Body of pancreas (tissue), 4 donors: ENCODE measurements at regions not wholly inside any gene's neighbourhood (a gene's known extent, or its start where the extent isn't known, plus 50 kb on each side); places are given as distances from the start of the nearest gene placed in this dataset.

Experiments used
- POLR2A ChIP-seq, 3 donors: fragments of 450-650 bp; IDR thresholded peaks; one replicate each; pipeline ENCODE4 v1.6.1; 2016; ENCODE audit warnings: antibody characterized with exemption in 3 of 3, mild to moderate bottlenecking in 2 of 3
- TF ChIP-seq, protein P1 (sequence below), 7 experiments: fragments of 450-650 bp in 4 of 7; fragments of 200-600 bp in 3 of 7; sonication (generic) in 3 of 7; IDR thresholded peaks; one replicate each; pipeline ENCODE4 v1.5.1; 2016 to 2019; ENCODE audit warnings: antibody characterized with exemption in 7 of 7

DNA sequence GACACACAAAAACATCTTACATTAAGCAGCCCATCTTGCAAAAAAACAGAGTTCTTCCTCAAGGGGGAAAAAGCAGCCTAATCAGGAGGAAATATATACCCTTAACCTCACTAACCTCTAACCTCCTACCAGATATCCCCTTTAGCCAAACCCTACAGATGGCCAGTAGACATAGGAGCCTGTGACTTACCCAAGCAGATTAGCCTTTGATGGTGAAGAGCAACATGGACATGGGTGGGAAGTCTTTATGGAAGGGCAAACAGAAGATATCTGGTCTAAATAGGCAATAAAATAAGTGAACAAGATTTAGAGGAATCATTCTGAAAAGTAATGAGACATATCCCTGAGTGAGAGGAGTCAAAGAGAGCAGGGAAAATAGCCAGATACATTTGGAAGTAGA is 119.4 kb upstream of the ARPP21 start:
- TF ChIP-seq, protein P1, sequence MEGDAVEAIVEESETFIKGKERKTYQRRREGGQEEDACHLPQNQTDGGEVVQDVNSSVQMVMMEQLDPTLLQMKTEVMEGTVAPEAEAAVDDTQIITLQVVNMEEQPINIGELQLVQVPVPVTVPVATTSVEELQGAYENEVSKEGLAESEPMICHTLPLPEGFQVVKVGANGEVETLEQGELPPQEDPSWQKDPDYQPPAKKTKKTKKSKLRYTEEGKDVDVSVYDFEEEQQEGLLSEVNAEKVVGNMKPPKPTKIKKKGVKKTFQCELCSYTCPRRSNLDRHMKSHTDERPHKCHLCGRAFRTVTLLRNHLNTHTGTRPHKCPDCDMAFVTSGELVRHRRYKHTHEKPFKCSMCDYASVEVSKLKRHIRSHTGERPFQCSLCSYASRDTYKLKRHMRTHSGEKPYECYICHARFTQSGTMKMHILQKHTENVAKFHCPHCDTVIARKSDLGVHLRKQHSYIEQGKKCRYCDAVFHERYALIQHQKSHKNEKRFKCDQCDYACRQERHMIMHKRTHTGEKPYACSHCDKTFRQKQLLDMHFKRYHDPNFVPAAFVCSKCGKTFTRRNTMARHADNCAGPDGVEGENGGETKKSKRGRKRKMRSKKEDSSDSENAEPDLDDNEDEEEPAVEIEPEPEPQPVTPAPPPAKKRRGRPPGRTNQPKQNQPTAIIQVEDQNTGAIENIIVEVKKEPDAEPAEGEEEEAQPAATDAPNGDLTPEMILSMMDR (IDR thresholded peaks at IDR 0.05), result no peak
- no peak for TF ChIP-seq POLR2A (IDR thresholded peaks at IDR 0.05)
